ENCODE measurements at regions not wholly inside any gene's neighbourhood (a gene's known extent, or its start where the extent isn't known, plus 50 kb on each side); places are given as distances from the start of the nearest gene placed in this dataset.

- TF ChIP-seq CTCF (IDR thresholded peaks at IDR 0.05) (no peak), POLR2A (IDR thresholded peaks at IDR 0.05) (no peak), EP300 (IDR thresholded peaks at IDR 0.05) (no peak)
Observed at GRCh38 chrX:16307950-16308349, 140.7 kb downstream of the MAGEB17 start.
